ENCODE measurements at regions not wholly inside any gene's neighbourhood (a gene's known extent, or its start where the extent isn't known, plus 50 kb on each side); places are given as distances from the start of the nearest gene placed in this dataset.

GRCh38 chr7:67564959-67565358 lies 568.3 kb downstream of the TYW1 start:
- no peak for TF ChIP-seq CTCF (conservative IDR thresholded peaks at IDR 0.05; ENCODE audit: low read length)
- no peak for TF ChIP-seq EZH2phosphoT487 (IDR thresholded peaks at IDR 0.05; ENCODE audit: borderline replicate concordance)
